ES-I3 (cell line): ENCODE measurements at regions not wholly inside any gene's neighbourhood (a gene's known extent, or its start where the extent isn't known, plus 50 kb on each side); places are given as distances from the start of the nearest gene placed in this dataset.

Experiments used
- H3K36me3 ChIP-seq: 2 replicates; pipeline ENCODE4 v1.6.1; 2013; ENCODE audit warnings: mild to moderate bottlenecking, low read length, control low read depth, moderate library complexity; ENCODE audit not compliant: insufficient read depth
- H3K4me1 ChIP-seq: 2 replicates; pipeline ENCODE4 v1.6.1; 2013; ENCODE audit warnings: mild to moderate bottlenecking, control low read depth, low read length; ENCODE audit not compliant: insufficient read depth
- H3K9ac ChIP-seq: 2 replicates; pipeline ENCODE4 v1.6.1; 2013; ENCODE audit warnings: low read depth, mild to moderate bottlenecking, low read length, moderate library complexity
- H3K9me3 ChIP-seq: 2 replicates; pipeline ENCODE4 v1.6.1; 2013; ENCODE audit warnings: mild to moderate bottlenecking, low read length, moderate library complexity; ENCODE audit not compliant: control insufficient read depth, insufficient read depth

- H3K9ac ChIP-seq: no peak overlapping the region
- no peaks in the 10 kb centered on the region for H3K9me3 ChIP-seq
- H3K36me3 ChIP-seq: no peaks in the 10 kb centered on the region
- H3K4me1 ChIP-seq: no peaks in the 10 kb centered on the region; the same call in 1 of the 2 replicates
Measured at GRCh38 chr5:93062548-93062947, 518.5 kb downstream of the NR2F1-AS1 start.

- H3K36me3 ChIP-seq: no peaks in the 10 kb centered on the region
- H3K4me1 ChIP-seq: peaks cover 6% of the 10 kb centered on the region
- no peak overlapping the region for H3K9ac ChIP-seq
- H3K9me3 ChIP-seq: no peaks in the 10 kb centered on the region
Measured at GRCh38 chr5:93058309-93058708, 522.7 kb downstream of the NR2F1-AS1 start.

- Histone ChIP-seq H3K9me3 (no peaks in the 10 kb centered on the region), H3K36me3 (no peaks in the 10 kb centered on the region), H3K9ac (no peak overlapping the region), H3K4me1 (peaks cover 6% of the 10 kb centered on the region)
Measured at GRCh38 chr5:93057311-93057710, 523.7 kb downstream of the NR2F1-AS1 start.

GRCh38 chr5:93055971-93056370 lies 525.0 kb downstream of the NR2F1-AS1 start:
- Histone ChIP-seq H3K9me3 (no peaks in the 10 kb centered on the region), H3K36me3 (no peaks in the 10 kb centered on the region), H3K9ac (no peak overlapping the region)

GRCh38 chr5:93055561-93055960 lies 525.5 kb downstream of the NR2F1-AS1 start:
- no peaks in the 10 kb centered on the region for H3K9me3 ChIP-seq
- H3K9ac ChIP-seq: no peak overlapping the region
- H3K36me3 ChIP-seq: no peaks in the 10 kb centered on the region
- H3K4me1 ChIP-seq: peaks cover 6% of the 10 kb centered on the region

More at GRCh38 chr5:93055971-93056370, 525.0 kb downstream of the NR2F1-AS1 start:
- H3K4me1 ChIP-seq: peaks cover 6% of the 10 kb centered on the region

- H3K36me3 ChIP-seq: no peaks in the 10 kb centered on the region
- no peaks in the 10 kb centered on the region for H3K9me3 ChIP-seq
- H3K4me1 ChIP-seq: peaks cover 6% of the 10 kb centered on the region
- H3K9ac ChIP-seq: no peak overlapping the region
Measured at GRCh38 chr5:93054424-93055163, 526.4 kb downstream of the NR2F1-AS1 start.

GRCh38 chr5:93053825-93054224 lies 527.2 kb downstream of the NR2F1-AS1 start:
- H3K9ac ChIP-seq: no peak overlapping the region
- H3K9me3 ChIP-seq: no peaks in the 10 kb centered on the region
- H3K4me1 ChIP-seq: peaks cover 6% of the 10 kb centered on the region
- H3K36me3 ChIP-seq: no peaks in the 10 kb centered on the region

- Histone ChIP-seq H3K4me1 (no peaks in the 10 kb centered on the region), H3K36me3 (no peaks in the 10 kb centered on the region), H3K9me3 (no peaks in the 10 kb centered on the region), H3K9ac (no peak overlapping the region)
Measured at GRCh38 chr5:93048858-93049257, 532.2 kb downstream of the NR2F1-AS1 start.

GRCh38 chr5:93044859-93045666 lies 536.0 kb downstream of the NR2F1-AS1 start:
- no peaks in the 10 kb centered on the region for H3K4me1 ChIP-seq
- H3K9me3 ChIP-seq: no peaks in the 10 kb centered on the region
- no peak overlapping the region for H3K9ac ChIP-seq
- H3K36me3 ChIP-seq: no peaks in the 10 kb centered on the region

- no peaks in the 10 kb centered on the region for H3K4me1 ChIP-seq
- H3K9me3 ChIP-seq: no peaks in the 10 kb centered on the region
- H3K36me3 ChIP-seq: no peaks in the 10 kb centered on the region
- no peak overlapping the region for H3K9ac ChIP-seq
Measured at GRCh38 chr5:93039888-93040287, 541.1 kb downstream of the NR2F1-AS1 start.

- H3K9me3 ChIP-seq: no peaks in the 10 kb centered on the region
- no peak overlapping the region for H3K9ac ChIP-seq
- no peaks in the 10 kb centered on the region for H3K36me3 ChIP-seq
- no peaks in the 10 kb centered on the region for H3K4me1 ChIP-seq
Measured at GRCh38 chr5:93034621-93035590, 546.1 kb downstream of the NR2F1-AS1 start.

GRCh38 chr5:93022796-93023447 lies 558.1 kb downstream of the NR2F1-AS1 start:
- Histone ChIP-seq H3K4me1 (0 out of 2 replicates have a peak, but pooled peaks cover 2% of the 10 kb centered on the region), H3K9me3 (no peaks in the 10 kb centered on the region), H3K36me3 (no peaks in the 10 kb centered on the region), H3K9ac (no peak overlapping the region)

- H3K9me3 ChIP-seq: no peaks in the 10 kb centered on the region
- H3K9ac ChIP-seq: no peak overlapping the region
- 0 out of 2 replicates have a peak, but pooled peaks cover 3% of the 10 kb centered on the region for H3K4me1 ChIP-seq
- H3K36me3 ChIP-seq: no peaks in the 10 kb centered on the region
Measured at GRCh38 chr5:93022211-93022610, 558.8 kb downstream of the NR2F1-AS1 start.
